ENCODE measurements at regions not wholly inside any gene's neighbourhood (a gene's known extent, or its start where the extent isn't known, plus 50 kb on each side); places are given as distances from the start of the nearest gene placed in this dataset.
"Not testable (repeated sequence)": the region's sequence is repeated elsewhere in the genome, so short reads cannot be mapped to it uniquely, and the experiment has no call there.

- in situ Hi-C loops (cut with MboI; ENCODE audit: low pct_ligation_motif_present in 1 of 4, low pct_unique_long_range_greater_than_20kb in 1 of 4, low sequenced_read_pairs in 3 of 4) (no loop called here), intact Hi-C loops (cut with DNase I; ENCODE audit: low total_unique reads) (no loop called here)
- TF ChIP-seq POLR2AphosphoS5 (IDR thresholded peaks at IDR 0.05) = no peak
- no peak for TF ChIP-seq CTCF (IDR thresholded peaks at IDR 0.05)
- H3K27ac ChIP-seq = no peak overlapping the region
- no peaks in the 10 kb centered on the region for H3K36me3 ChIP-seq
- no peaks in the 10 kb centered on the region for H3K4me1 ChIP-seq
- WGBS, 2 donors (ENCODE audit: low coverage in 1 of 2) = 61 to 86% methylated on average over 1 to 2 of the region's 2 CpGs
- H3K9me3 ChIP-seq = no peaks in the 10 kb centered on the region
- no peak for DNase-seq
- no peak overlapping the region for H3K4me3 ChIP-seq
- H3K27me3 ChIP-seq = no peaks in the 10 kb centered on the region
Observed at GRCh38 chr14:105986894-105987284, 460.5 kb downstream of the TMEM121 start.

- Histone ChIP-seq H3K4me1 (no peaks in the 10 kb centered on the region), H3K27ac (no peak overlapping the region), H3K9me3 (no peaks in the 10 kb centered on the region), H3K4me3 (no peak overlapping the region), H3K27me3 (no peaks in the 10 kb centered on the region), H3K36me3 (no peaks in the 10 kb centered on the region)
- intact Hi-C loops (cut with DNase I; ENCODE audit: low total_unique reads) (no loop called here), in situ Hi-C loops (cut with MboI; ENCODE audit: low pct_ligation_motif_present in 1 of 4, low pct_unique_long_range_greater_than_20kb in 1 of 4, low sequenced_read_pairs in 3 of 4) (no loop called here)
- TF ChIP-seq CTCF (IDR thresholded peaks at IDR 0.05) = no peak
- no peak for TF ChIP-seq POLR2A (IDR thresholded peaks at IDR 0.05)
- no peak for TF ChIP-seq POLR2AphosphoS5 (IDR thresholded peaks at IDR 0.05)
- TF ChIP-seq EP300 (IDR thresholded peaks at IDR 0.05; ENCODE audit: low read depth) = no peak
- 33 to 66% methylated on average over 1 to 4 of the region's 4 CpGs for WGBS, 2 donors (ENCODE audit: low coverage in 1 of 2)
- no peak for DNase-seq
Observed at GRCh38 chr14:105987563-105987962, 461.2 kb downstream of the TMEM121 start.

- no peak for TF ChIP-seq CTCF (IDR thresholded peaks at IDR 0.05)
- no peak for TF ChIP-seq POLR2A (IDR thresholded peaks at IDR 0.05)
- TF ChIP-seq POLR2AphosphoS5 (IDR thresholded peaks at IDR 0.05) = no peak
- TF ChIP-seq EP300 (IDR thresholded peaks at IDR 0.05; ENCODE audit: low read depth) = no peak
- Histone ChIP-seq H3K9me3 (no peaks in the 10 kb centered on the region), H3K36me3 (no peaks in the 10 kb centered on the region), H3K27ac (no peak overlapping the region), H3K4me3 (no peak overlapping the region), H3K4me1 (no peaks in the 10 kb centered on the region), H3K27me3 (no peaks in the 10 kb centered on the region)
- in situ Hi-C loops (cut with MboI; ENCODE audit: low pct_ligation_motif_present in 1 of 4, low pct_unique_long_range_greater_than_20kb in 1 of 4, low sequenced_read_pairs in 3 of 4) (no loop called here), intact Hi-C loops (cut with DNase I; ENCODE audit: low total_unique reads) (no loop called here)
- WGBS, 2 donors (ENCODE audit: low coverage in 1 of 2) = 50% methylated on average over 2 of the region's 2 CpGs; no CpG with 5 or more reads in 1 of the 2 donors
- no peak for DNase-seq
Observed at GRCh38 chr14:105989566-105990302, 463.4 kb downstream of the TMEM121 start.

GRCh38 chr14:105991677-105992076 lies 465.3 kb downstream of the TMEM121 start:
- H3K4me1 ChIP-seq; H3K36me3 ChIP-seq; H3K9me3 ChIP-seq; H3K27ac ChIP-seq; H3K27me3 ChIP-seq; H3K4me3 ChIP-seq; DNase-seq; intact Hi-C loops (cut with DNase I; ENCODE audit: low total_unique reads); in situ Hi-C loops (cut with MboI; ENCODE audit: low pct_ligation_motif_present in 1 of 4, low pct_unique_long_range_greater_than_20kb in 1 of 4, low sequenced_read_pairs in 3 of 4): not testable (repeated sequence)
- WGBS, 2 donors (ENCODE audit: low coverage in 1 of 2) = 33 to 37% methylated on average over 2 to 5 of the region's 5 CpGs

GRCh38 chr14:105993814-105994213 lies 467.4 kb downstream of the TMEM121 start:
- no peak overlapping the region for H3K27ac ChIP-seq
- no peaks in the 10 kb centered on the region for H3K27me3 ChIP-seq
- intact Hi-C loops (cut with DNase I; ENCODE audit: low total_unique reads) (no loop called here), in situ Hi-C loops (cut with MboI; ENCODE audit: low pct_ligation_motif_present in 1 of 4, low pct_unique_long_range_greater_than_20kb in 1 of 4, low sequenced_read_pairs in 3 of 4) (no loop called here)
- 80% methylated on average over 8 of the region's 8 CpGs; no CpG with 5 or more reads in 1 of the 2 donors for WGBS, 2 donors (ENCODE audit: low coverage in 1 of 2)
- TF ChIP-seq EP300 (IDR thresholded peaks at IDR 0.05; ENCODE audit: low read depth) (no peak), CTCF (IDR thresholded peaks at IDR 0.05) (no peak), POLR2AphosphoS5 (IDR thresholded peaks at IDR 0.05) (no peak), POLR2A (IDR thresholded peaks at IDR 0.05) (no peak)
- H3K9me3 ChIP-seq = no peaks in the 10 kb centered on the region
- no peaks in the 10 kb centered on the region for H3K36me3 ChIP-seq
- no peaks in the 10 kb centered on the region for H3K4me1 ChIP-seq
- DNase-seq = no peak
- H3K4me3 ChIP-seq = no peak overlapping the region

DNA sequence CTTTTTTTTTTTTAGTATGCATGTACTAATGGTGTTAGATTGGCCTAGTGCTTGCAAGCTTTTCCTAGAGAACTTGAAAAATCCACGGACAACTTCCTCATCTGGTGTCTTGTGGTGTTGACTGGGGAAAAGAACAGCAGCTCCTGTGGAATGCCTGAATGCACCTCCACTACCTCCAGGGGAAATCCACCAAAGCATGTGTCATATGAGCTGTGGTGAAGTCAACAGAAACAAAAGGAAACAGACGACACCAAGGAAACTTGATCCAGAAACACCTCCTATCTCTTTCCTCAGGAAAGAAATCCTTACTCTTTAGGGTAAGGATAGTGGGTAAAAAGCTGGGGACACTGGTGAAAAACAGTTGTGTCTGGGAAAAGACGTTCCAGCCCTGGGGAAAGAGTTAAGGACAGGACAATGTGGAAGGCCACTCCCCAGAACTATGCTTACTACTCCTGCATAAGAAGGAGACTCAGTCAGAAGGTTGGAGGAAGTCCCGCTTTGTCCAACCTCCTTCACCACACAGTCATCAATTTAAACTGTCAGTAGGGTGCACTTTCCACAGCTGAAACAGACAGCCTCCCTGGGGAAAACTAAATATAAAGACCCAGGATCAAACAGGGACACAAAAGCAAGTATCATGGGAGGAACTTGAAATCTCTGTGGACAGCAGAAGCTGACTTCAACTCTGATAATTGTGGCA lies 468.8 kb downstream of the TMEM121 start:
- H3K36me3 ChIP-seq; intact Hi-C loops (cut with DNase I; ENCODE audit: low total_unique reads); H3K27me3 ChIP-seq; H3K4me3 ChIP-seq; H3K9me3 ChIP-seq; DNase-seq; H3K27ac ChIP-seq; H3K4me1 ChIP-seq; in situ Hi-C loops (cut with MboI; ENCODE audit: low pct_ligation_motif_present in 1 of 4, low pct_unique_long_range_greater_than_20kb in 1 of 4, low sequenced_read_pairs in 3 of 4): not testable (repeated sequence)
- 40 to 46% methylated on average over 1 to 4 of the region's 4 CpGs for WGBS, 2 donors (ENCODE audit: low coverage in 1 of 2)
